ENCODE measurements at regions not wholly inside any gene's neighbourhood (a gene's known extent, or its start where the extent isn't known, plus 50 kb on each side); places are given as distances from the start of the nearest gene placed in this dataset.

DNA sequence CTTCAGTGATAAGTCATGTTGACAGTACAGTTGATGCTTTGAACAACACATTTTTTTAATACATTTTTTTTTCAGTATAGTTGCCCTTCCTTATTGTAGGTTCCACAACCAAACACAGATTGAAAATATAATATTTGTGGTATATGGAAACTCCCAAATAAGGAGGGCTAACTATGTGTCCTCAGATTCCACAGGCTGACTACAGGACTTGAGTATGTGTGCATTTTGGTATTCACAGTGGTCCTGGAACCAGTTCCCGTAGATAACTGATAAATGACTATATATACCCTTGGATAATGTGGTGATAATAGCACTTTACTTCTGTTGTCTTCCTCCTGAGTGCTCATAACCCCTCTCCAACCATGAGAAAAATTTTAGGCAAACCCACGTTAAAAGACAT lies 111.6 kb upstream of the NUDT6 start:
- Histone ChIP-seq H3K4me1 (no peaks in the 10 kb centered on the region), H3K27me3 (no peaks in the 10 kb centered on the region), H3K36me3 (replicated peaks in 1 of 2; ENCODE audit: insufficient read depth in 1 of 2, low read depth in 2 of 2) (no peaks in the 10 kb centered on the region), H3K9me3 (no peaks in the 10 kb centered on the region), H3K27ac (no peak overlapping the region), H3K4me3 (no peak overlapping the region)
- WGBS, 2 donors = 88 to 98% methylated on average over 2 of the region's 2 CpGs
- intact Hi-C loops (cut with DNase I) = no loop called here
- no peak for TF ChIP-seq POLR2A (IDR thresholded peaks at IDR 0.05)
- TF ChIP-seq, protein P1, sequence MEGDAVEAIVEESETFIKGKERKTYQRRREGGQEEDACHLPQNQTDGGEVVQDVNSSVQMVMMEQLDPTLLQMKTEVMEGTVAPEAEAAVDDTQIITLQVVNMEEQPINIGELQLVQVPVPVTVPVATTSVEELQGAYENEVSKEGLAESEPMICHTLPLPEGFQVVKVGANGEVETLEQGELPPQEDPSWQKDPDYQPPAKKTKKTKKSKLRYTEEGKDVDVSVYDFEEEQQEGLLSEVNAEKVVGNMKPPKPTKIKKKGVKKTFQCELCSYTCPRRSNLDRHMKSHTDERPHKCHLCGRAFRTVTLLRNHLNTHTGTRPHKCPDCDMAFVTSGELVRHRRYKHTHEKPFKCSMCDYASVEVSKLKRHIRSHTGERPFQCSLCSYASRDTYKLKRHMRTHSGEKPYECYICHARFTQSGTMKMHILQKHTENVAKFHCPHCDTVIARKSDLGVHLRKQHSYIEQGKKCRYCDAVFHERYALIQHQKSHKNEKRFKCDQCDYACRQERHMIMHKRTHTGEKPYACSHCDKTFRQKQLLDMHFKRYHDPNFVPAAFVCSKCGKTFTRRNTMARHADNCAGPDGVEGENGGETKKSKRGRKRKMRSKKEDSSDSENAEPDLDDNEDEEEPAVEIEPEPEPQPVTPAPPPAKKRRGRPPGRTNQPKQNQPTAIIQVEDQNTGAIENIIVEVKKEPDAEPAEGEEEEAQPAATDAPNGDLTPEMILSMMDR (IDR thresholded peaks at IDR 0.05) = no peak
- DNase-seq (no peak), ATAC-seq (no peak)

DNA sequence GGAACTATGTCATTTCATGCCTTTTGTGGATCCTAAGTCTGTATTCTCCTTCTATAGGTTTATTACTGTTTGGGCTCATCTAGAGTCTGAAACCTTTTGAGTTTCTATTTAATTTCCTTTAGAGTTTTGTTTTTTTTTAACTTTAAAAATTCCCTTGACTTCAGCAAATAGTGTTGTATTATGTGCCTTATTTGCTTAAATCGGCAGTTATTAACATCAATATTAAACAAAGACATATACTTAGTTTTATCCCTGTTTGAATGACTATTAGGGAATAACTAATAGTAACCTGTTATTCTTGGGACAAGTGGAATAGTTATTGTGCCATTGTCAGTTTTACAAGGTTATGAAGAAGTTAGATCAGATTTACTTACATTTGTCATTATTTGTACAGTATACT lies 112.8 kb upstream of the NUDT6 start:
- H3K9me3 ChIP-seq = no peaks in the 10 kb centered on the region
- intact Hi-C loops (cut with DNase I) = no loop called here
- no peak overlapping the region for H3K27ac ChIP-seq
- 95 to 98% methylated on average over 1 of the region's 1 CpG for WGBS, 2 donors
- no peak for DNase-seq
- no peak overlapping the region for H3K4me3 ChIP-seq
- H3K36me3 ChIP-seq (replicated peaks in 1 of 2; ENCODE audit: insufficient read depth in 1 of 2, low read depth in 2 of 2) = no peaks in the 10 kb centered on the region
- no peaks in the 10 kb centered on the region for H3K4me1 ChIP-seq
- H3K27me3 ChIP-seq = no peaks in the 10 kb centered on the region
- ATAC-seq = no peak
- TF ChIP-seq POLR2A (IDR thresholded peaks at IDR 0.05) = no peak
- TF ChIP-seq, protein P1 (IDR thresholded peaks at IDR 0.05) = no peak

DNA sequence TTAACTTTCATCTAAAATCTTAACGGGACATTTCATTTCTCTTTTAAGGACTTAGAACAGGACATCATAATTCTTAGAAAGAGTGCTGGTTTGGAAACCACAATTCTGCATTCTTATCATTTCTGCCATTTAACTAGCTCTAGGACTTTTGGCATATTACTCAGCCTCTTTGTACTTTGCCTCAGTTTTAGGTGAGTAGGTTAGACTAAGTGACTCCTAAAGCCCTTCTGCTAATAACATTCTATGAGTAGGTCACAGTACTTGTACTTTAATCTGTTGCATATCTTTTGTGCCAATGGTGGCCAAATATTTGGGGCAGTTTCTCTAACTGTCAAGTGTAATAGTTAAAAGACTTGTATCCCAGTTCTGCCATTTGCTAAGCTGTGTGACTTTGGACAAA lies 115.4 kb upstream of the NUDT6 start:
- Histone ChIP-seq H3K27ac (no peak overlapping the region), H3K27me3 (no peaks in the 10 kb centered on the region), H3K4me1 (no peaks in the 10 kb centered on the region), H3K9me3 (no peaks in the 10 kb centered on the region), H3K4me3 (no peak overlapping the region), H3K36me3 (replicated peaks in 1 of 2; ENCODE audit: insufficient read depth in 1 of 2, low read depth in 2 of 2) (no peaks in the 10 kb centered on the region)
- ATAC-seq = no peak
- TF ChIP-seq POLR2A (IDR thresholded peaks at IDR 0.05) = no peak
- TF ChIP-seq, protein P1 (IDR thresholded peaks at IDR 0.05) = no peak
- no peak for DNase-seq
- 90 to 100% methylated on average over 1 of the region's 1 CpG for WGBS, 2 donors
- intact Hi-C loops (cut with DNase I) = no loop called here

DNA sequence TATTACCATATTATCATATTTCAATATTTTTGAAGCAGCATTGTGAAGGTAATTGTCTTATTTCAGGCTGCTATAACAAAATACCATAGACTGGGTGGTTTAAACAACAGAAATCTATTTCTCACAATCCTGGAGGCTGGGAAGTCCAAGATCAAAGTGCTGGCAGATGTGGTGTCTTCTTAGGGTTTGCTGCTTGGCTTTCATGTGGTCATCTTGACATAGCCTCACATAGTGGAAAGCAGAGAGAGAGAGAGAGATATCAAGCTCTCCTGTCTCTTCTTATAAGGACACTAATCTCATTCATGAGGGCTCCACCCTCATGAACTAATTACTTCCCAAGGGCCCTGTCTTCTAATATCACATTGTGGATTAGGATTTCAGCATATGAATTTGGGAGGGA lies 119.7 kb upstream of the NUDT6 start:
- intact Hi-C loops (cut with DNase I) = no loop called here
- TF ChIP-seq POLR2A (IDR thresholded peaks at IDR 0.05) = no peak
- TF ChIP-seq, protein P1 (IDR thresholded peaks at IDR 0.05) = no peak
- Histone ChIP-seq H3K27me3 (no peaks in the 10 kb centered on the region), H3K9me3 (no peaks in the 10 kb centered on the region), H3K27ac (no peak overlapping the region), H3K4me3 (no peak overlapping the region), H3K36me3 (replicated peaks in 1 of 2; ENCODE audit: insufficient read depth in 1 of 2, low read depth in 2 of 2) (no peaks in the 10 kb centered on the region), H3K4me1 (no peaks in the 10 kb centered on the region)
- DNase-seq = no peak
- no peak for ATAC-seq

DNA sequence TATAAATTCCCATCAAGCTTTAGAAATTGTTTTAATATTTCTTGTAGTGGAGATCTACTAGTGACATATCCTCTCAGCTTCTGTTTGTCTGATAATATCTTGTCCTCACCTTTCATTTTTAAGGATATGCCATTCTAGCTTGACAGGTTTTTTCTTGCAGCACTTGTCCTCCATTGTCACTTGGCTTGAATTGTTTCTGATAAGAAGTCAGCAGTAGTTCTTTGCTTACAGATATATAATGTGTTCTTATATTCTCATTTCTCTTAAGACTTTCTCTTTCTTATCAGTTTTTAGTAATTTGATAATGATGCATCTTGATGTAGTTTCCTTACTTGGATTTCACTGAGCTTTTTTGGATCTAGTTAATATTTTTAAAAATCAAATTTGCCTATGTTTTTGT lies 120.6 kb upstream of the NUDT6 start:
- intact Hi-C loops (cut with DNase I) = no loop called here
- TF ChIP-seq POLR2A (IDR thresholded peaks at IDR 0.05) = no peak
- TF ChIP-seq, protein P1 (IDR thresholded peaks at IDR 0.05) = no peak
- Histone ChIP-seq H3K9me3 (no peaks in the 10 kb centered on the region), H3K4me1 (no peaks in the 10 kb centered on the region), H3K27me3 (no peaks in the 10 kb centered on the region), H3K27ac (no peak overlapping the region), H3K36me3 (replicated peaks in 1 of 2; ENCODE audit: insufficient read depth in 1 of 2, low read depth in 2 of 2) (no peaks in the 10 kb centered on the region), H3K4me3 (no peak overlapping the region)
- ATAC-seq (no peak), DNase-seq (no peak)
